ENCODE measurements at regions not wholly inside any gene's neighbourhood (a gene's known extent, or its start where the extent isn't known, plus 50 kb on each side); places are given as distances from the start of the nearest gene placed in this dataset.

- no peak overlapping the region for H3K4me3 ChIP-seq (ENCODE audit: low read depth, low read length)
- no peak for TF ChIP-seq CTCF (IDR thresholded peaks at IDR 0.05; ENCODE audit: borderline replicate concordance, insufficient read depth, low read depth, low read length)
Observed at GRCh38 chr12:118571730-118572129, 195.4 kb downstream of the SUDS3 start.

GRCh38 chr12:118574288-118574687, 197.9 kb downstream of the SUDS3 start:
- no peak overlapping the region for H3K4me3 ChIP-seq (ENCODE audit: low read depth, low read length)
- TF ChIP-seq CTCF (IDR thresholded peaks at IDR 0.05; ENCODE audit: borderline replicate concordance, insufficient read depth, low read depth, low read length): no peak

- H3K4me3 ChIP-seq (ENCODE audit: low read depth, low read length): no peak overlapping the region
- no peak for TF ChIP-seq CTCF (IDR thresholded peaks at IDR 0.05; ENCODE audit: borderline replicate concordance, insufficient read depth, low read depth, low read length)
Observed at GRCh38 chr12:118575730-118576129, 199.4 kb downstream of the SUDS3 start.

GRCh38 chr12:118581371-118581770, 205.0 kb downstream of the SUDS3 start:
- H3K4me3 ChIP-seq (ENCODE audit: low read depth, low read length): no peak overlapping the region
- TF ChIP-seq CTCF (IDR thresholded peaks at IDR 0.05; ENCODE audit: borderline replicate concordance, insufficient read depth, low read depth, low read length): no peak

GRCh38 chr12:118582863-118583262, 206.5 kb downstream of the SUDS3 start:
- TF ChIP-seq CTCF (IDR thresholded peaks at IDR 0.05; ENCODE audit: borderline replicate concordance, insufficient read depth, low read depth, low read length): no peak
- no peak overlapping the region for H3K4me3 ChIP-seq (ENCODE audit: low read depth, low read length)

- no peak for TF ChIP-seq CTCF (IDR thresholded peaks at IDR 0.05; ENCODE audit: borderline replicate concordance, insufficient read depth, low read depth, low read length)
- H3K4me3 ChIP-seq (ENCODE audit: low read depth, low read length): no peak overlapping the region
Observed at GRCh38 chr12:118586433-118586832, 210.1 kb downstream of the SUDS3 start.

- no peak overlapping the region for H3K4me3 ChIP-seq (ENCODE audit: low read depth, low read length)
- no peak for TF ChIP-seq CTCF (IDR thresholded peaks at IDR 0.05; ENCODE audit: borderline replicate concordance, insufficient read depth, low read depth, low read length)
Observed at GRCh38 chr12:118589162-118589561, 212.8 kb downstream of the SUDS3 start.
